GM21390 (cell line): ENCODE measurements at regions not wholly inside any gene's neighbourhood (a gene's known extent, or its start where the extent isn't known, plus 50 kb on each side); places are given as distances from the start of the nearest gene placed in this dataset.

ENCODE experiments used
- ATAC-seq: cut with Tn5 transposase; IDR thresholded peaks from one replicate; pipeline ENCODE4 v1.9.1; 2021; ENCODE audit not compliant: unreplicated experiment

GRCh38 chr16:55257966-55258613 lies 65.9 kb upstream of the IRX6 start:
- peak; percentile 71 for ATAC-seq

- no peak for ATAC-seq
Measured at GRCh38 chr16:55261301-55261700, 62.7 kb upstream of the IRX6 start.

- ATAC-seq, result no peak
Measured at GRCh38 chr16:55263271-55264250, 60.4 kb upstream of the IRX6 start.

- ATAC-seq, result no peak
Measured at GRCh38 chr16:55264949-55265348, 59.1 kb upstream of the IRX6 start.

GRCh38 chr16:55265926-55266325 lies 58.1 kb upstream of the IRX6 start:
- no peak for ATAC-seq

- ATAC-seq, result no peak
Measured at GRCh38 chr16:55271945-55272513, 52.0 kb upstream of the IRX6 start.

GRCh38 chr16:55272744-55273143 lies 51.3 kb upstream of the IRX6 start:
- ATAC-seq, result no peak

GRCh38 chr16:55273356-55273755 lies 50.6 kb upstream of the IRX6 start:
- no peak for ATAC-seq

- ATAC-seq, result no peak
Measured at GRCh38 chr16:55273959-55274358, 50.0 kb upstream of the IRX6 start.
